IMR-90 (cell line): ENCODE measurements at regions not wholly inside any gene's neighbourhood (a gene's known extent, or its start where the extent isn't known, plus 50 kb on each side); places are given as distances from the start of the nearest gene placed in this dataset.

Source experiments
- ATAC-seq: fragments of 200-7000 bp; cut with Tn5 transposase; 2 replicates; pipeline ENCODE4 v1.9.1; 2020; ENCODE audit warnings: low read depth, mild to moderate bottlenecking, moderate library complexity
- BruUV-seq: library from RNA; stranded (reverse); fragments of 400-500 nt; replicated peaks from 2 replicates; lab custom pipeline; 2021; lab: Mats Ljungman, UMichigan
- CTCF ChIA-PET: fragments of 300-600 bp; formaldehyde crosslinking; extraction: SDS; loops from one replicate; lab custom pipeline; 2021; ENCODE audit warnings: antibody characterized with exemption; lab: Yijun Ruan, JAX
- POLR2A ChIA-PET: fragments of 300-600 bp; sonication (Branson Sonifier 250); formaldehyde crosslinking; loops from one replicate; lab custom pipeline; 2022; ENCODE audit warnings: antibody characterized with exemption; ENCODE audit not compliant: unreplicated experiment; lab: Charles Lee
- DNase-seq: peaks from one replicate; pipeline ENCODE4 v3.0.0; 2013
- H2AFZ ChIP-seq: replicated peaks from 2 replicates; pipeline ENCODE3; 2013; ENCODE audit warnings: low read length, mild to moderate bottlenecking; ENCODE audit not compliant: poor library complexity
- H2AK5ac ChIP-seq: 2 replicates; pipeline ENCODE4 v1.6.1; 2013; ENCODE audit warnings: low read depth, low read length, inconsistent platforms
- H2AK9ac ChIP-seq: replicated peaks from 2 replicates; pipeline ENCODE3; 2013; ENCODE audit warnings: mild to moderate bottlenecking, low read depth, low read length, moderate library complexity; ENCODE audit not compliant: poor library complexity
- H2BK120ac ChIP-seq: 2 replicates; pipeline ENCODE4 v1.6.1; 2013; ENCODE audit warnings: low read depth, low read length, inconsistent platforms
- H2BK15ac ChIP-seq: 3 replicates; pipeline ENCODE4 v1.6.1; 2013; ENCODE audit warnings: low read depth, low read length, inconsistent platforms
- H2BK20ac ChIP-seq: 2 replicates; pipeline ENCODE4 v1.6.1; 2013; ENCODE audit warnings: low read depth, mild to moderate bottlenecking, inconsistent platforms, low read length, moderate library complexity
- H2BK5ac ChIP-seq: 2 replicates; pipeline ENCODE4 v1.6.1; 2013; ENCODE audit warnings: mild to moderate bottlenecking, low read depth, low read length, inconsistent platforms; ENCODE audit not compliant: poor library complexity, severe bottlenecking
- H3K14ac ChIP-seq: replicated peaks from 2 replicates; pipeline ENCODE4 v1.6.1; 2013; ENCODE audit warnings: low read depth, low read length, inconsistent platforms
- H3K18ac ChIP-seq: 2 replicates; pipeline ENCODE4 v1.6.1; 2013; ENCODE audit warnings: low read depth, low read length, control low read depth
- H3K23ac ChIP-seq: 2 replicates; pipeline ENCODE4 v1.6.1; 2013; ENCODE audit warnings: low read depth, low read length, inconsistent platforms
- H3K27ac ChIP-seq: 2 replicates; pipeline ENCODE4 v1.5.1; 2013; ENCODE audit warnings: mild to moderate bottlenecking, control low read depth, low read length; ENCODE audit not compliant: insufficient read depth
- H3K27me3 ChIP-seq: 2 replicates; pipeline ENCODE4 v1.6.1; 2013; ENCODE audit warnings: low read length; ENCODE audit not compliant: control insufficient read depth, insufficient read depth
- H3K36me3 ChIP-seq: 2 replicates; pipeline ENCODE4 v1.6.1; 2013; ENCODE audit warnings: low read length, mixed read lengths; ENCODE audit not compliant: control insufficient read depth, insufficient read depth
- H3K4ac ChIP-seq: 2 replicates; pipeline ENCODE4 v1.6.1; 2013; ENCODE audit warnings: low read depth, low read length, inconsistent platforms
- H3K4me1 ChIP-seq: 2 replicates; pipeline ENCODE4 v1.6.1; 2013; ENCODE audit warnings: low read length, mixed read lengths; ENCODE audit not compliant: control insufficient read depth, insufficient read depth
- H3K4me2 ChIP-seq: 2 replicates; pipeline ENCODE4 v1.6.1; 2013; ENCODE audit warnings: low read depth, mild to moderate bottlenecking, control low read depth, low read length, moderate library complexity
- H3K4me3 ChIP-seq: 2 replicates; pipeline ENCODE4 v1.5.1; 2013; ENCODE audit warnings: low read depth, mild to moderate bottlenecking, control low read depth, low read length, moderate library complexity; ENCODE audit not compliant: insufficient read depth
- H3K56ac ChIP-seq: 2 replicates; pipeline ENCODE4 v1.6.1; 2013; ENCODE audit warnings: low read length, inconsistent platforms; ENCODE audit not compliant: insufficient read depth; ENCODE audit errors: extremely low read depth
- H3K79me1 ChIP-seq, 2 experiments: 2 replicates each; pipeline ENCODE4 v1.6.1; 2013; ENCODE audit warnings: low read length in 2 of 2, inconsistent platforms in 1 of 2, low read depth in 1 of 2
- H3K9ac ChIP-seq: 2 replicates; pipeline ENCODE4 v1.6.1; 2013; ENCODE audit warnings: low read depth, low read length, control low read depth
- H3K9me1 ChIP-seq: 2 replicates; pipeline ENCODE4 v1.6.1; 2013; ENCODE audit warnings: low read length, inconsistent platforms; ENCODE audit not compliant: insufficient read depth
- H3K9me3 ChIP-seq: 2 replicates; pipeline ENCODE4 v1.6.1; 2013; ENCODE audit warnings: low read length; ENCODE audit not compliant: control insufficient read depth, insufficient read depth
- H4K20me1 ChIP-seq: 2 replicates; pipeline ENCODE4 v1.6.1; 2013; ENCODE audit warnings: low read length, inconsistent platforms; ENCODE audit not compliant: insufficient read depth
- H4K5ac ChIP-seq: 2 replicates; pipeline ENCODE4 v1.6.1; 2013; ENCODE audit warnings: mild to moderate bottlenecking, low read depth, low read length, control low read depth
- H4K8ac ChIP-seq, 2 experiments: 2 replicates each; pipeline ENCODE4 v1.6.1; 2013; ENCODE audit warnings: low read depth in 2 of 2, low read length in 2 of 2, control low read depth in 1 of 2, inconsistent platforms in 1 of 2
- H4K91ac ChIP-seq: 2 replicates; pipeline ENCODE4 v1.6.1; 2013; ENCODE audit warnings: low read depth, low read length, inconsistent platforms; ENCODE audit not compliant: insufficient read depth
- BHLHE40 ChIP-seq: fragments of 150-350 bp; IDR thresholded peaks from 2 replicates; pipeline ENCODE4 v1.6.1; 2016; ENCODE audit warnings: mild to moderate bottlenecking, low read depth, low read length
- CEBPB ChIP-seq: IDR thresholded peaks from 2 replicates; pipeline ENCODE4 v1.6.1; 2012; ENCODE audit warnings: low read depth, low read length, improper control_type of control experiment
- CHD1 ChIP-seq: IDR thresholded peaks from 2 replicates; pipeline ENCODE4 v1.6.1; 2012; ENCODE audit warnings: low read depth, low read length, improper control_type of control experiment
- ELK1 ChIP-seq: fragments of 150-350 bp; IDR thresholded peaks from 2 replicates; pipeline ENCODE4 v1.6.1; 2016; ENCODE audit warnings: low read depth, mild to moderate bottlenecking, low read length, moderate library complexity, borderline replicate concordance
- MAFK ChIP-seq: IDR thresholded peaks from 2 replicates; pipeline ENCODE4 v1.6.1; 2012; ENCODE audit warnings: low read depth, low read length, improper control_type of control experiment
- MXI1 ChIP-seq: IDR thresholded peaks from 2 replicates; pipeline ENCODE4 v1.6.1; 2012; ENCODE audit warnings: low read depth, mild to moderate bottlenecking, low read length, moderate library complexity, borderline replicate concordance
- NFE2L2 ChIP-seq: fragments of 150-350 bp; IDR thresholded peaks from 2 replicates; pipeline ENCODE4 v1.6.1; 2016; ENCODE audit warnings: low read depth, mild to moderate bottlenecking, low read length
- RAD21 ChIP-seq: IDR thresholded peaks from 2 replicates; pipeline ENCODE4 v1.6.1; 2012; ENCODE audit warnings: low read length, improper control_type of control experiment
- RCOR1 ChIP-seq: IDR thresholded peaks from 2 replicates; pipeline ENCODE4 v1.6.1; 2012; ENCODE audit warnings: mild to moderate bottlenecking, low read length, improper control_type of control experiment; ENCODE audit not compliant: insufficient replicate concordance
- RFX5 ChIP-seq: IDR thresholded peaks from 2 replicates; pipeline ENCODE4 v1.8.0; 2012; ENCODE audit warnings: low read depth, mild to moderate bottlenecking, low read length, moderate library complexity
- SMC3 ChIP-seq: fragments of 150-350 bp; IDR thresholded peaks from 2 replicates; pipeline ENCODE4 v1.6.1; 2016; ENCODE audit warnings: low read depth, mild to moderate bottlenecking, antibody characterized with exemption, low read length, moderate library complexity
- WGBS, 2 experiments: methylation state at CpG; one replicate each; pipeline versions ENCODE4 v1.1.5 to v1.1.7; 2013; ENCODE audit warnings: missing lambda C conversion rate in 2 of 2; ENCODE audit not compliant: insufficient read length in 1 of 2; ENCODE audit errors: extremely low coverage in 2 of 2; 5-methylcytosine and 5-hydroxymethylcytosine counted together
- dilution Hi-C: fragments of 300-500 bp; cut with HindIII; formaldehyde crosslinking; loops from one replicate; pipeline ENCODE4 v1.14.3; 2018; ENCODE audit warnings: low sequenced_read_pairs; ENCODE audit not compliant: unreplicated experiment
- in situ Hi-C: fragments of 300-500 bp; cut with MboI; formaldehyde crosslinking; loops from 3 replicates; pipeline ENCODE4 v1.14.3; 2019; ENCODE audit warnings: low sequenced_read_pairs, inconsistent platforms, mixed read lengths
- intact Hi-C: fragments of 100-400 bp; cut with micrococcal nuclease; formaldehyde crosslinking; loops from 2 replicates; pipeline ENCODE4 v1.10.0; 2022
- TF ChIP-seq, protein P1 (sequence below): conservative IDR thresholded peaks from 2 replicates; pipeline ENCODE4 v1.5.1; 2012; ENCODE audit warnings: mild to moderate bottlenecking, low read depth, low read length, improper control_type of control experiment

DNA sequence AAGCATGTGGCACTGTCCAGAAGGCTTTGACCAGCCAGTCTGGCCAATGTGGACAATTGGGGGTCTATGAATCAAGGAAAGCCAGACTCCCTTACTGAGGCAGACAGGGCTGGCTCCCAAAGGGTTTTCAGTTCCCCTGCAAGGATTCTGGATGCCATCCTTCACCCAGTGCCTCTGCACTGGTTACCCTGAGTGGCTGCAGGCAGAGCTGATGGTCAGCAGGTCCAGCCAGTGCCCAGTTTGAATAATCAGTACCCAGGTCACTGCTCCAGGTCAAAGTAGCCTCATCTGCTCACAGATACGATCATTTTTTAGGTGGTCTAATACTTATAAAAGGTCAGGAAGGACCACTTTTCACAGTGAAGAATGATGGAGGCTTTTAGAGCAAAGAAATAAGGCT lies 52.2 kb upstream of the MAMLD1 start:
- H2BK15ac ChIP-seq, result no peak overlapping the region
- ATAC-seq (no peak), DNase-seq (no peak)
- no peak overlapping the region for H4K91ac ChIP-seq
- dilution Hi-C loops, result no loop called here
- H3K56ac ChIP-seq, result no peak overlapping the region
- no peak overlapping the region for H2BK5ac ChIP-seq
- no peak overlapping the region for H3K9ac ChIP-seq
- H3K9me1 ChIP-seq, result no peaks in the 10 kb centered on the region
- peaks cover 7% of the 10 kb centered on the region; the same call in 1 of the 2 replicates for H3K27me3 ChIP-seq
- no peak overlapping the region for H2AK9ac ChIP-seq
- WGBS, 2 experiments, result no CpG with 5 or more reads among the region's 1 CpG
- H3K4ac ChIP-seq, result no peak overlapping the region
- no peaks in the 10 kb centered on the region; the same call in 1 of the 2 replicates for H3K9me3 ChIP-seq
- ChIA-PET CTCF (no interaction called here), POLR2A (no interaction called here)
- no peak overlapping the region for H2BK120ac ChIP-seq
- H3K4me1 ChIP-seq, result no peaks in the 10 kb centered on the region
- no peaks in the 10 kb centered on the region for H3K36me3 ChIP-seq
- H3K18ac ChIP-seq, result no peak overlapping the region
- no peak for TF ChIP-seq MXI1
- TF ChIP-seq RAD21, result no peak
- TF ChIP-seq CEBPB, result no peak
- no peak for TF ChIP-seq NFE2L2
- TF ChIP-seq CHD1, result no peak
- TF ChIP-seq, protein P1, sequence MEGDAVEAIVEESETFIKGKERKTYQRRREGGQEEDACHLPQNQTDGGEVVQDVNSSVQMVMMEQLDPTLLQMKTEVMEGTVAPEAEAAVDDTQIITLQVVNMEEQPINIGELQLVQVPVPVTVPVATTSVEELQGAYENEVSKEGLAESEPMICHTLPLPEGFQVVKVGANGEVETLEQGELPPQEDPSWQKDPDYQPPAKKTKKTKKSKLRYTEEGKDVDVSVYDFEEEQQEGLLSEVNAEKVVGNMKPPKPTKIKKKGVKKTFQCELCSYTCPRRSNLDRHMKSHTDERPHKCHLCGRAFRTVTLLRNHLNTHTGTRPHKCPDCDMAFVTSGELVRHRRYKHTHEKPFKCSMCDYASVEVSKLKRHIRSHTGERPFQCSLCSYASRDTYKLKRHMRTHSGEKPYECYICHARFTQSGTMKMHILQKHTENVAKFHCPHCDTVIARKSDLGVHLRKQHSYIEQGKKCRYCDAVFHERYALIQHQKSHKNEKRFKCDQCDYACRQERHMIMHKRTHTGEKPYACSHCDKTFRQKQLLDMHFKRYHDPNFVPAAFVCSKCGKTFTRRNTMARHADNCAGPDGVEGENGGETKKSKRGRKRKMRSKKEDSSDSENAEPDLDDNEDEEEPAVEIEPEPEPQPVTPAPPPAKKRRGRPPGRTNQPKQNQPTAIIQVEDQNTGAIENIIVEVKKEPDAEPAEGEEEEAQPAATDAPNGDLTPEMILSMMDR, result no peak
- TF ChIP-seq RCOR1, result no peak
- TF ChIP-seq ELK1, result no peak
- TF ChIP-seq RFX5, result no peak
- no peak for TF ChIP-seq SMC3
- no peak for TF ChIP-seq BHLHE40
- TF ChIP-seq MAFK, result no peak
- intact Hi-C loops, result no loop called here
- H3K79me1 ChIP-seq, result no peaks in the 10 kb centered on the region
- H3K27ac ChIP-seq, result no peak overlapping the region
- H3K4me2 ChIP-seq, result no peak overlapping the region
- BruUV-seq, result no TSS peak
- H3K14ac ChIP-seq, result no peak overlapping the region
- no peak overlapping the region for H2BK20ac ChIP-seq
- in situ Hi-C loops, result no loop called here
- H2AFZ ChIP-seq, result no peak overlapping the region
- H3K23ac ChIP-seq, result no peak overlapping the region
- H2AK5ac ChIP-seq, result no peak overlapping the region
- H4K20me1 ChIP-seq, result no peaks in the 10 kb centered on the region
- H4K8ac ChIP-seq, result no peak overlapping the region
- no peak overlapping the region for H4K5ac ChIP-seq
- H3K4me3 ChIP-seq, result no peak overlapping the region
